HCT116 (cell line): ENCODE measurements at regions not wholly inside any gene's neighbourhood (a gene's known extent, or its start where the extent isn't known, plus 50 kb on each side); places are given as distances from the start of the nearest gene placed in this dataset.

Source experiments
- ATAC-seq: fragments of 200-7000 bp; cut with Tn5 transposase; 2 replicates; pipeline ENCODE4 v1.9.1; 2020; ENCODE audit warnings: mild to moderate bottlenecking, moderate library complexity
- BruUV-seq: library from RNA; stranded (reverse); fragments of 400-500 nt; replicated peaks from 2 replicates; lab custom pipeline; 2021; lab: Mats Ljungman, UMichigan
- CTCF ChIA-PET: fragments of 300-600 bp; sonication (Branson Sonifier 250); formaldehyde crosslinking; loops from one replicate; lab custom pipeline; 2021; ENCODE audit warnings: antibody characterized with exemption; lab: Charles Lee
- POLR2A ChIA-PET: fragments of 300-600, 350-600 bp; sonication (Branson Sonifier 250); formaldehyde crosslinking; loops from one replicate; lab custom pipeline; 2021; ENCODE audit warnings: antibody characterized with exemption; lab: Charles Lee
- RAD21 ChIA-PET, 2 experiments: fragments of 300-600 bp; sonication (Branson Sonifier 250); formaldehyde crosslinking; loops; one replicate each; lab custom pipeline; 2023; ENCODE audit warnings: low total read pairs in 2 of 2; ENCODE audit not compliant: uncharacterized antibody in 2 of 2, unreplicated experiment in 2 of 2, low non-redundant PET in 1 of 2; lab: Charles Lee
- DNase-seq: peaks from one replicate; pipeline ENCODE4 v3.0.0-alpha.2; 2010; ENCODE audit warnings: low read depth, low spot score
- H2AFZ ChIP-seq: fragments of 200-600 bp; shearing (Covaris generic), sonication (generic); 2 replicates; pipeline ENCODE4 v1.6.1; 2017; ENCODE audit warnings: low read depth, mixed run types, mixed read lengths, antibody characterized with exemption, low read length; ENCODE audit not compliant: poor library complexity, severe bottlenecking
- H3K27ac ChIP-seq: 2 replicates; pipeline ENCODE4 v1.5.1; 2012; ENCODE audit warnings: low read depth, low read length
- H3K27me3 ChIP-seq: fragments of 200-600 bp; sonication (generic); 2 replicates; pipeline ENCODE4 v1.6.1; 2016; ENCODE audit warnings: mixed run types, low read length, mixed read lengths; ENCODE audit not compliant: insufficient read depth
- H3K36me3 ChIP-seq, 2 experiments: fragments of 200-500 bp in 1 of 2; fragments of 200-600 bp in 1 of 2; sonication (Bioruptor generic) in 1 of 2; sonication (generic) in 1 of 2; 2 replicates each; pipeline versions ENCODE4 v1.5.1 to v1.6.1; 2014 to 2016; ENCODE audit warnings: low read length in 2 of 2, inconsistent platforms in 1 of 2, mixed read lengths in 1 of 2, mixed run types in 1 of 2; ENCODE audit not compliant: insufficient read depth in 2 of 2, control insufficient read depth in 1 of 2
- H3K4me1 ChIP-seq, 2 experiments: fragments of 200-600 bp in 1 of 2; sonication (generic) in 1 of 2; 2 replicates each; pipeline versions ENCODE4 v1.5.1 to v1.6.1; 2012 to 2017; ENCODE audit warnings: low read length in 2 of 2, inconsistent platforms in 1 of 2, mild to moderate bottlenecking in 1 of 2, mixed read lengths in 1 of 2, mixed run types in 1 of 2, moderate library complexity in 1 of 2; ENCODE audit not compliant: insufficient read depth in 2 of 2, control insufficient read depth in 1 of 2
- H3K4me2 ChIP-seq: fragments of 200-600 bp; sonication (generic); 2 replicates; pipeline ENCODE4 v1.6.1; 2017; ENCODE audit warnings: mixed run types, low read length, mixed read lengths
- H3K4me3 ChIP-seq, 2 experiments: fragments of 200-600 bp in 1 of 2; sonication (generic) in 1 of 2; replicated peaks in 1 of 2; 2 replicates each; pipeline ENCODE4 v1.5.1; 2011 to 2016; ENCODE audit warnings: low read length in 2 of 2, control low read depth in 1 of 2, low read depth in 1 of 2, mild to moderate bottlenecking in 1 of 2, mixed read lengths in 1 of 2, mixed run types in 1 of 2
- H3K79me2 ChIP-seq: fragments of 200-600 bp; sonication (generic); 2 replicates; pipeline ENCODE4 v1.6.1; 2017; ENCODE audit warnings: mild to moderate bottlenecking, mixed run types, low read length, moderate library complexity, mixed read lengths; ENCODE audit not compliant: insufficient read depth
- H3K9ac ChIP-seq: fragments of 200-600 bp; sonication (generic); 2 replicates; pipeline ENCODE4 v1.6.1; 2016; ENCODE audit warnings: low read length, mixed read lengths
- H3K9me2 ChIP-seq: fragments of 200-600 bp; sonication (generic), shearing (Covaris generic); 2 replicates; pipeline ENCODE4 v1.6.1; 2017; ENCODE audit warnings: mixed run types, mild to moderate bottlenecking, moderate library complexity; ENCODE audit not compliant: insufficient read depth
- H3K9me3 ChIP-seq, 2 experiments: fragments of 200-500 bp in 1 of 2; fragments of 200-600 bp in 1 of 2; sonication (Bioruptor generic) in 1 of 2; sonication (generic) in 1 of 2; 2 replicates each; pipeline ENCODE4 v1.6.1; 2014 to 2017; ENCODE audit warnings: low read length in 2 of 2, mixed read lengths in 2 of 2, inconsistent platforms in 1 of 2, low read depth in 1 of 2, mild to moderate bottlenecking in 1 of 2, mixed run types in 1 of 2, moderate library complexity in 1 of 2; ENCODE audit not compliant: control insufficient read depth in 1 of 2, insufficient read depth in 1 of 2
- H4K20me1 ChIP-seq: fragments of 200-600 bp; sonication (generic), shearing (Covaris generic); 2 replicates; pipeline ENCODE4 v1.6.1; 2017; ENCODE audit warnings: mixed run types, mild to moderate bottlenecking, moderate library complexity; ENCODE audit not compliant: insufficient read depth
- ATF3 ChIP-seq: IDR thresholded peaks from 2 replicates; pipeline ENCODE4 v1.6.1; 2012
- CBX3 ChIP-seq: IDR thresholded peaks from 2 replicates; pipeline ENCODE4 v1.6.1; 2012; ENCODE audit warnings: low read depth
- CEBPB ChIP-seq: IDR thresholded peaks from 2 replicates; pipeline ENCODE4 v1.6.1; 2012; ENCODE audit warnings: low read depth
- CTCF ChIP-seq, 3 experiments: fragments of 200-600 bp in 1 of 3; sonication (generic) in 1 of 3; IDR thresholded peaks in 2 of 3; conservative IDR thresholded peaks in 1 of 3; 2 replicates each; pipeline ENCODE4 v1.5.1; 2012 to 2017; ENCODE audit warnings: low read depth in 2 of 3, low read length in 2 of 3, antibody characterized with exemption in 1 of 3, borderline replicate concordance in 1 of 3, control low read depth in 1 of 3, mild to moderate bottlenecking in 1 of 3, mixed read lengths in 1 of 3, mixed run types in 1 of 3, moderate library complexity in 1 of 3; ENCODE audit not compliant: insufficient read depth in 1 of 3
- EGR1 ChIP-seq: IDR thresholded peaks from 2 replicates; pipeline ENCODE4 v1.6.1; 2012; ENCODE audit warnings: low read depth
- EZH2 ChIP-seq: fragments of 200-600 bp; sonication (generic); IDR thresholded peaks from 2 replicates; pipeline ENCODE4 v1.6.1; 2017; ENCODE audit warnings: antibody characterized with exemption, mixed run types
- EZH2phosphoT487 ChIP-seq: fragments of 200-600 bp; IDR thresholded peaks from 2 replicates; pipeline ENCODE4 v1.6.1; 2018; ENCODE audit warnings: antibody characterized with exemption, borderline replicate concordance
- FOSL1 ChIP-seq: IDR thresholded peaks from 2 replicates; pipeline ENCODE4 v1.6.1; 2012; ENCODE audit warnings: low read depth
- POLR2A ChIP-seq: IDR thresholded peaks from 2 replicates; pipeline ENCODE4 v1.7.0; 2011; ENCODE audit warnings: borderline replicate concordance; ENCODE audit not compliant: insufficient read depth, insufficient read length; ENCODE audit errors: extremely low read depth
- SIN3A ChIP-seq: IDR thresholded peaks from 2 replicates; pipeline ENCODE4 v1.6.1; 2012; ENCODE audit warnings: low read depth
- SRF ChIP-seq: IDR thresholded peaks from 2 replicates; pipeline ENCODE4 v1.6.1; 2012; ENCODE audit warnings: low read depth
- YY1 ChIP-seq: IDR thresholded peaks from 2 replicates; pipeline ENCODE4 v1.6.1; 2011; ENCODE audit warnings: low read length, low read depth, moderate library complexity, mild to moderate bottlenecking; ENCODE audit not compliant: insufficient replicate concordance; ENCODE audit errors: extremely low read depth
- ZFX ChIP-seq: fragments of 450-650 bp; IDR thresholded peaks from 2 replicates; pipeline ENCODE4 v1.6.1; 2017
- intact Hi-C: fragments of 100-400 bp; cut with micrococcal nuclease; formaldehyde crosslinking; loops from 2 replicates; pipeline ENCODE4 v1.10.0; 2022

GRCh38 chr3:167936019-167936418, 159.7 kb downstream of the GOLIM4 start:
- Histone ChIP-seq H2AFZ (no peak overlapping the region), H3K27ac (no peak overlapping the region), H4K20me1 (no peaks in the 10 kb centered on the region), H3K36me3 (no peaks in the 10 kb centered on the region), H3K4me3 (no peak overlapping the region), H3K9ac (no peak overlapping the region), H3K9me2 (no peaks in the 10 kb centered on the region), H3K4me1 (no peaks in the 10 kb centered on the region), H3K9me3 (no peaks in the 10 kb centered on the region), H3K4me2 (no peak overlapping the region), H3K27me3 (no peaks in the 10 kb centered on the region), H3K79me2 (no peaks in the 10 kb centered on the region)
- ChIA-PET POLR2A (no interaction called here), CTCF (no interaction called here), RAD21 (no interaction called here)
- no TSS peak for BruUV-seq
- intact Hi-C loops: no loop called here
- DNase-seq (no peak), ATAC-seq (no peak)
- TF ChIP-seq FOSL1 (no peak), SRF (no peak), ZFX (no peak), ATF3 (no peak), CBX3 (no peak), YY1 (no peak), SIN3A (no peak), EZH2 (no peak), EGR1 (no peak), CTCF (IDR thresholded peaks at IDR 0.05 in 2 of 3, conservative IDR thresholded peaks at IDR 0.05 in 1 of 3; ENCODE audit: borderline replicate concordance in 1 of 3, insufficient read depth in 1 of 3, low read depth in 2 of 3, low read length in 2 of 3) (no peak), POLR2A (no peak), CEBPB (no peak), EZH2phosphoT487 (no peak)
